ENCODE measurements at regions not wholly inside any gene's neighbourhood (a gene's known extent, or its start where the extent isn't known, plus 50 kb on each side); places are given as distances from the start of the nearest gene placed in this dataset.

GRCh38 chr21:28758042-28758882 is 234.4 kb downstream of the LTN1 start:
- dilution Hi-C loops (cut with MboI; ENCODE audit: extremely low pct_ligation_motif_present, low sequenced_read_pairs) = no loop called here
- CTCF ChIA-PET = interaction anchor here (1.2 kb wide), 1 partner anchor 1942 kb away, joined by 3 read pairs; no protein-coding TSS in a partner anchor
- no peak overlapping the region for H3K9ac ChIP-seq (replicated peaks; ENCODE audit: extremely low read depth, insufficient read depth, low read length)
- intact Hi-C loops (cut with micrococcal nuclease) = no loop called here
- no peak overlapping the region for H3K4me3 ChIP-seq (replicated peaks in 1 of 3; ENCODE audit: insufficient read depth in 1 of 3, low read depth in 1 of 3, low read length in 3 of 3)
- no peak overlapping the region for H3K27ac ChIP-seq (ENCODE audit: insufficient read depth, low read depth, low read length)
- H3K36me3 ChIP-seq (ENCODE audit: control insufficient read depth in 2 of 2, extremely low read depth in 1 of 2, insufficient read depth in 2 of 2, low read length in 2 of 2) = no peaks in the 10 kb centered on the region
- POLR2A ChIA-PET = no interaction called here
- H3K4me1 ChIP-seq (ENCODE audit: control insufficient read depth, extremely low read depth, insufficient read depth, low read length) = no peaks in the 10 kb centered on the region
- H3K9me3 ChIP-seq (replicated peaks; ENCODE audit: control insufficient read depth, insufficient read depth, low read length) = no peaks in the 10 kb centered on the region
- H3K27me3 ChIP-seq (ENCODE audit: control insufficient read depth in 2 of 2, insufficient read depth in 2 of 2, low read length in 2 of 2) = no peaks in the 10 kb centered on the region
- no peaks in the 10 kb centered on the region for H4K20me1 ChIP-seq (replicated peaks; ENCODE audit: control insufficient read depth, extremely low read depth, insufficient read depth, low read length)
- DNase-seq (ENCODE audit: low read depth, low spot score) (no peak), FAIRE-seq (no peak)
- no peak overlapping the region for H3K4me2 ChIP-seq (ENCODE audit: insufficient read depth, low read length)
- no peaks in the 10 kb centered on the region for H3K9me1 ChIP-seq (replicated peaks; ENCODE audit: control insufficient read depth, extremely low read depth, insufficient read depth, low read length)
- no peaks in the 10 kb centered on the region for H3K79me2 ChIP-seq (ENCODE audit: control insufficient read depth, insufficient read depth, low read length)
- H2AFZ ChIP-seq (ENCODE audit: low read depth, low read length) = no peak overlapping the region
- no TSS peak for BruUV-seq (replicated peaks)
- TF ChIP-seq POLR2A (IDR thresholded peaks at IDR 0.05; ENCODE audit: low read depth, low read length) = no peak
- TF ChIP-seq JUN (IDR thresholded peaks at IDR 0.05; ENCODE audit: borderline replicate concordance, insufficient read depth, insufficient read length, low read depth) = no peak
- no peak for TF ChIP-seq GATA2 (IDR thresholded peaks at IDR 0.05; ENCODE audit: insufficient read depth, insufficient read length, low read depth, low read length)
- no peak for TF ChIP-seq FOS (IDR thresholded peaks at IDR 0.05; ENCODE audit: borderline replicate concordance, insufficient read depth, low read length)
- no peak for TF ChIP-seq POLR2AphosphoS5 (IDR thresholded peaks at IDR 0.05; ENCODE audit: insufficient read depth, low read depth, low read length)

- Histone ChIP-seq H3K4me3 (replicated peaks in 1 of 3; ENCODE audit: insufficient read depth in 1 of 3, low read depth in 1 of 3, low read length in 3 of 3) (no peak overlapping the region), H3K27ac (ENCODE audit: insufficient read depth, low read depth, low read length) (no peak overlapping the region), H2AFZ (ENCODE audit: low read depth, low read length) (no peak overlapping the region), H3K4me1 (ENCODE audit: control insufficient read depth, extremely low read depth, insufficient read depth, low read length) (no peaks in the 10 kb centered on the region), H3K9me3 (replicated peaks; ENCODE audit: control insufficient read depth, insufficient read depth, low read length) (no peaks in the 10 kb centered on the region), H3K4me2 (ENCODE audit: insufficient read depth, low read length) (no peak overlapping the region), H3K79me2 (ENCODE audit: control insufficient read depth, insufficient read depth, low read length) (no peaks in the 10 kb centered on the region), H4K20me1 (replicated peaks; ENCODE audit: control insufficient read depth, extremely low read depth, insufficient read depth, low read length) (no peaks in the 10 kb centered on the region), H3K36me3 (ENCODE audit: control insufficient read depth in 2 of 2, extremely low read depth in 1 of 2, insufficient read depth in 2 of 2, low read length in 2 of 2) (no peaks in the 10 kb centered on the region), H3K9me1 (replicated peaks; ENCODE audit: control insufficient read depth, extremely low read depth, insufficient read depth, low read length) (no peaks in the 10 kb centered on the region), H3K27me3 (ENCODE audit: control insufficient read depth in 2 of 2, insufficient read depth in 2 of 2, low read length in 2 of 2) (no peaks in the 10 kb centered on the region), H3K9ac (replicated peaks; ENCODE audit: extremely low read depth, insufficient read depth, low read length) (no peak overlapping the region)
- no TSS peak for BruUV-seq (replicated peaks)
- ChIA-PET CTCF (interaction anchor here (1.4 to 3.3 kb wide), 2 partner anchors 9 to 10 kb away, joined by 3 to 20 read pairs; no protein-coding TSS in a partner anchor), POLR2A (no interaction called here)
- dilution Hi-C loops (cut with MboI; ENCODE audit: extremely low pct_ligation_motif_present, low sequenced_read_pairs) = no loop called here
- no peak for FAIRE-seq
- TF ChIP-seq MAX (IDR thresholded peaks at IDR 0.05; ENCODE audit: insufficient read depth, insufficient read length) (no peak), MYC (IDR thresholded peaks at IDR 0.05; ENCODE audit: low read depth, low read length) (no peak), POLR2AphosphoS5 (IDR thresholded peaks at IDR 0.05; ENCODE audit: insufficient read depth, low read depth, low read length) (no peak), JUN (IDR thresholded peaks at IDR 0.05; ENCODE audit: borderline replicate concordance, insufficient read depth, insufficient read length, low read depth) (no peak), FOS (IDR thresholded peaks at IDR 0.05; ENCODE audit: borderline replicate concordance, insufficient read depth, low read length) (no peak), CTCF (IDR thresholded peaks at IDR 0.05; ENCODE audit: extremely low read depth in 1 of 2, insufficient read depth in 1 of 2, low read depth in 1 of 2, low read length in 2 of 2) (no peak), POLR2A (IDR thresholded peaks at IDR 0.05; ENCODE audit: low read depth, low read length) (no peak), EZH2 (IDR thresholded peaks at IDR 0.05; ENCODE audit: borderline replicate concordance, low read depth, low read length, severe bottlenecking) (no peak), GATA2 (IDR thresholded peaks at IDR 0.05; ENCODE audit: insufficient read depth, insufficient read length, low read depth, low read length) (no peak)
- intact Hi-C loops (cut with micrococcal nuclease) = no loop called here
- DNase-seq (ENCODE audit: low read depth, low spot score) = no peak
These were observed 237.8 kb downstream of the LTN1 start for GRCh38 chr21:28754862-28755261.
